ENCODE measurements at regions not wholly inside any gene's neighbourhood (a gene's known extent, or its start where the extent isn't known, plus 50 kb on each side); places are given as distances from the start of the nearest gene placed in this dataset.

- POLR2A ChIA-PET (ENCODE audit: unreplicated experiment) = no interaction called here
- peaks cover 38% of the 10 kb centered on the region for H3K9me3 ChIP-seq (ENCODE audit: control insufficient read depth, insufficient read depth, low read length)
Observed at GRCh38 chr6:168217216-168217879, 102.2 kb downstream of the DACT2 start.

More at GRCh38 chr6:168217216-168217879, 102.2 kb downstream of the DACT2 start:
- DNase-seq (no peak), ATAC-seq (ENCODE audit: low read depth) (no peak)
- BruUV-seq (replicated peaks) = no TSS peak
- no peak overlapping the region for H2BK20ac ChIP-seq (ENCODE audit: low read depth, low read length)
- H3K27ac ChIP-seq (ENCODE audit: insufficient read depth, low read length) = no peak overlapping the region
- no peaks in the 10 kb centered on the region for H3K36me3 ChIP-seq (ENCODE audit: control insufficient read depth, insufficient read depth, low read length)
- H4K8ac ChIP-seq (ENCODE audit: low read depth in 2 of 2, low read length in 2 of 2) = no peak overlapping the region
- H3K4ac ChIP-seq (ENCODE audit: low read depth, low read length) = no peak overlapping the region
- dilution Hi-C loops (cut with HindIII; ENCODE audit: low sequenced_read_pairs, unreplicated experiment) (no loop called here), in situ Hi-C loops (cut with MboI; ENCODE audit: low sequenced_read_pairs) (no loop called here), intact Hi-C loops (cut with micrococcal nuclease) (no loop called here)
- no peak overlapping the region for H2AFZ ChIP-seq (replicated peaks; ENCODE audit: low read length, poor library complexity)
- no peak overlapping the region for H3K14ac ChIP-seq (replicated peaks; ENCODE audit: low read depth, low read length)
- no peak overlapping the region for H3K56ac ChIP-seq (ENCODE audit: extremely low read depth, insufficient read depth, low read length)
- no peaks in the 10 kb centered on the region for H3K4me1 ChIP-seq (ENCODE audit: control insufficient read depth, insufficient read depth, low read length)
- CTCF ChIA-PET = no interaction called here
- TF ChIP-seq CTCF (conservative IDR thresholded peaks at IDR 0.05; ENCODE audit: low read depth, low read length) (no peak), RCOR1 (IDR thresholded peaks at IDR 0.05; ENCODE audit: insufficient replicate concordance, low read length) (no peak), RAD21 (IDR thresholded peaks at IDR 0.05; ENCODE audit: low read length) (no peak), MAZ (IDR thresholded peaks at IDR 0.05; ENCODE audit: borderline replicate concordance, low read depth, low read length) (no peak), MAFK (IDR thresholded peaks at IDR 0.05; ENCODE audit: low read depth, low read length) (no peak), FOS (IDR thresholded peaks at IDR 0.05; ENCODE audit: low read depth, low read length) (no peak), SMC3 (IDR thresholded peaks at IDR 0.05; ENCODE audit: low read depth, low read length) (no peak)
- H3K4me3 ChIP-seq (ENCODE audit: insufficient read depth, low read depth, low read length) = no peak overlapping the region
- no peak overlapping the region for H2BK120ac ChIP-seq (ENCODE audit: low read depth, low read length)
- no peak overlapping the region for H4K91ac ChIP-seq (ENCODE audit: insufficient read depth, low read depth, low read length)
- no peak overlapping the region for H3K23ac ChIP-seq (ENCODE audit: low read depth, low read length)
- no peaks in the 10 kb centered on the region for H3K9me1 ChIP-seq (ENCODE audit: insufficient read depth, low read length)
- no CpG with 5 or more reads among the region's 24 CpGs for WGBS, 2 experiments (ENCODE audit: extremely low coverage in 2 of 2, insufficient read length in 1 of 2)
- no peak overlapping the region for H3K18ac ChIP-seq (ENCODE audit: low read depth, low read length)
- H2BK15ac ChIP-seq (ENCODE audit: low read depth, low read length) = no peak overlapping the region
- H2AK9ac ChIP-seq (replicated peaks; ENCODE audit: low read depth, low read length, poor library complexity) = no peak overlapping the region
- no peaks in the 10 kb centered on the region for H3K79me1 ChIP-seq (ENCODE audit: low read depth in 1 of 2, low read length in 2 of 2)
- no peak overlapping the region for H3K9ac ChIP-seq (ENCODE audit: low read depth, low read length)
- no peaks in the 10 kb centered on the region for H3K27me3 ChIP-seq (ENCODE audit: control insufficient read depth, insufficient read depth, low read length)
- no peak overlapping the region for H4K5ac ChIP-seq (ENCODE audit: low read depth, low read length)
- H3K4me2 ChIP-seq (ENCODE audit: low read depth, low read length) = no peak overlapping the region
- H2BK5ac ChIP-seq (ENCODE audit: low read depth, low read length, poor library complexity, severe bottlenecking) = no peak overlapping the region
- H4K20me1 ChIP-seq (ENCODE audit: insufficient read depth, low read length) = no peaks in the 10 kb centered on the region
- H2AK5ac ChIP-seq (ENCODE audit: low read depth, low read length) = no peak overlapping the region

Data from IMR-90 (cell line).